GM21717 (cell line): ENCODE measurements at regions not wholly inside any gene's neighbourhood (a gene's known extent, or its start where the extent isn't known, plus 50 kb on each side); places are given as distances from the start of the nearest gene placed in this dataset.

Source experiments
- ATAC-seq: cut with Tn5 transposase; IDR thresholded peaks from one replicate; pipeline ENCODE4 v1.9.1; 2021; ENCODE audit warnings: mild to moderate bottlenecking, moderate library complexity; ENCODE audit not compliant: unreplicated experiment

- no peak for ATAC-seq
Observed at GRCh38 chr6:140073456-140073855, 699.0 kb upstream of the CITED2 start.

- no peak for ATAC-seq
Observed at GRCh38 chr6:140071601-140072062, 697.2 kb upstream of the CITED2 start.

DNA sequence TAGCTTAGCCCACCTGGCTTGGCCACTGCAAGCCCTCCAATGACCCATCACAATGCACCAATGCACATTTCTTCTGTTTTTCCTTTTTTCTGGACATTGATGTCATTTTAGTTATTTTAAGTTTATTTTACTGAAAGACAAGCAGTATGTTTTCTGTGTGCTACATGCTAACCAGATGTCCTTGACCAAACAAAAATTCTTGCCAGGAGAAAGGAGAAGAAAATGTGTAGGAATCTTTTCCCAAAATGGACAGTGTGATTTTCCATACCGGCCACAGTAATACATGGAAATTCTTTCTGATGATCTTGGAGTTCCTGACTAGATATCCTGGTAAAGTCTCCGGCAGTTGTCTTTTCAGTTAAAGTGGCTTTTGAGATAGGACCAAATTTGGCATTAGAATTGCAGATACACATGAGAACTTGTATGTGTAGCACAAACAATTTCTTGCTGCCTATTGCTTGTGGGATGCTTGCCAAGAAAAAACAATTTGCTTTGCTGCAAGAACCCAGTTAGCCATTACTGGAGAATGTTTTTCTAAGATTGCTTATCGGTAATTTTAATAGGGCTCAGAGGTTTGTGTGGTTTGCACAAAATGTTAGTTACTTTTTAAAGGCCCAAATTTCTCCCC, 696.5 kb upstream of the CITED2 start:
- no peak for ATAC-seq

- no peak for ATAC-seq
Observed at GRCh38 chr6:140069576-140069975, 695.1 kb upstream of the CITED2 start.

- ATAC-seq, result no peak
Observed at GRCh38 chr6:140068801-140069200, 694.4 kb upstream of the CITED2 start.

GRCh38 chr6:140064366-140064765, 689.9 kb upstream of the CITED2 start:
- ATAC-seq, result no peak

GRCh38 chr6:140063021-140063399, 688.6 kb upstream of the CITED2 start:
- ATAC-seq, result no peak

DNA sequence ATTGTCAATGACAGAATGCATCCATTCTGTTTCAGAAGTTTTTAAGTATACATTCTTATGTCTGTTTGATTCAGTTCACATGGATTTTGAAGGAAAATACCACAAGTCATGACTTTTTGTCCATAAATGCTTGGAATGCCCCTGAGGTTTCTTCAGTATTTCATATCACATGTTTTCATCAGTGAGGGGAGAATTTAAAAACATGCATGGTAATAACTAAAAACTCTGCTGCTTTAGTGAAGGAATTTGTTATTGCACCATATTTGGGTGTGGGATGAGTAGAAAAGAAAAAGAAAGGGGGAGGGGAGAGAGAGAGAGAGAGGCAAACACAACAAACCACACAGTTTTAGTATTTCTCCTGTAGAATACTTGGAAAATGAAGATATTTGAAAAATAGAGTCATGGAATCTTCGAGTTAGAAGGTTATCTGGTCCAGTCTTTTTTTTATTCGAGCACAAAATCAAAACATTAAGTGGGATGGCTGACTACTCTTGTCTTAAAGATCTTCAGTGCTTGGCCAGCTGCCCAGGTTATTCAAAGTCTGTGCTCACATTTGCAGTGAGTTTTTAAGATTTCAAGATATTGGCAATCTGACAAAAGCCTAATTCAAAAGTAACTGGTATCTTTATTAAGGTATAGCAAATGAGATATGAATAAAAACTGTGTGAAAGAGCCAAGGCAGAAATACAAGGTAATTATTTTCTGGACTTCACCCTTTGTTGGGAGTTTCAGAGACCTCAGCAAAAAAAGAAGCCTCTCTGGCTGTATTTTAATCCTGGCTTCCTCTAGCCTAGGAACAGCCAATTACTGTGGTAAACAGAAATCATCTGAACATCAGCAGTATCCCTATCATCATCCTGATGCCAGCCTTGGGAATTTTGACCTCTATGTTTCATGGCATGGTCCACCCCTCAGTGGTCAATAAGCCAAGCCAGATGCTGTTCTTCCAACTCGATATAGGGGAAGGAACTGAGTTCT, 687.9 kb upstream of the CITED2 start:
- no peak for ATAC-seq

- no peak for ATAC-seq
Observed at GRCh38 chr6:140061110-140062042, 686.9 kb upstream of the CITED2 start.

- ATAC-seq, result no peak
Observed at GRCh38 chr6:140059947-140060346, 685.5 kb upstream of the CITED2 start.

GRCh38 chr6:140058863-140059262, 684.4 kb upstream of the CITED2 start:
- ATAC-seq, result no peak

DNA sequence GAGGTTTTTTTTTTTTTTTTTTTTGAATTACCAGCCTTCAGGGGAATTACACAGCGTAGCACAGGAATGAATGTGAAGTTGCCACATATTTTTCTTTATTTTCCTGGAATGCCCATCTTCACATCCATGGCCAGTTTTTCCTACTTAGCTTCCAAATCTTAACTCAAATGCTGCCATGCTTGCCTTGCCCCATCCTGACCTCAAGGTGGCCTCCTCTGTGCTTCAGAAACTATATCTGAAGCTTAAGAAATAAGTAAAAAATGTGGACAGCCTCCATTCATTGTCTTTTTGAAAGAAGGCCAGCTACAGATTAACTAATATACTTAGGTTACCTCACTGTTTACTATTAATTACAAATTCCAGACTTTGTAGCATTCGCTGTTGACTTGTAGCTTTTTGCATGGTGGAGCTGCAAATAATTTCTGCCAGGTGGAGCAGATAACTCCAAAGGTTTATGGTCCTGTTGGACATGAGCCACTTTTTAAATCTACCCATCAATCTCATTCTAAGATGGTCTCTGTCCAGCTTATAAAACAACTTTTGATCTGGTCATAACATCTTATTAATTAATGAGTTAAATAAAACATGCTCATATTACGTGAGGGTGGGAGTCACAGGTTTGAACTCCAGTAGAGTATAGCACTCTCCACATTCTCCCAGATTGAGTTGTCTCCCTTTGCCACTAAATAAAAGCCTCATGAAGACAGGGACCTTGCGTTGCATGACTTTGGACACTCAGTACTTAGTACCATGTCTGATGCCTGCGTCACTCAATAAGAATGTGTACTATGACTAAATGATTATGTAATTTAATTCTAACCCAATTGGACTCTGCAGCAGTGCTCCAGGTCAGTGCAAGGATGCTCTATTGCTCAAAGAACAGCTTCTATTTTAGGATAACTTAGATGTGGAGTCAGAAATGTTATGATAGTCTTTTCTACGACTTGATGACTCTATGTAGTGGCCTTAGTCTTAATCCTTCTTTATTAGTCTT, 678.6 kb upstream of the CITED2 start:
- ATAC-seq, result no peak

DNA sequence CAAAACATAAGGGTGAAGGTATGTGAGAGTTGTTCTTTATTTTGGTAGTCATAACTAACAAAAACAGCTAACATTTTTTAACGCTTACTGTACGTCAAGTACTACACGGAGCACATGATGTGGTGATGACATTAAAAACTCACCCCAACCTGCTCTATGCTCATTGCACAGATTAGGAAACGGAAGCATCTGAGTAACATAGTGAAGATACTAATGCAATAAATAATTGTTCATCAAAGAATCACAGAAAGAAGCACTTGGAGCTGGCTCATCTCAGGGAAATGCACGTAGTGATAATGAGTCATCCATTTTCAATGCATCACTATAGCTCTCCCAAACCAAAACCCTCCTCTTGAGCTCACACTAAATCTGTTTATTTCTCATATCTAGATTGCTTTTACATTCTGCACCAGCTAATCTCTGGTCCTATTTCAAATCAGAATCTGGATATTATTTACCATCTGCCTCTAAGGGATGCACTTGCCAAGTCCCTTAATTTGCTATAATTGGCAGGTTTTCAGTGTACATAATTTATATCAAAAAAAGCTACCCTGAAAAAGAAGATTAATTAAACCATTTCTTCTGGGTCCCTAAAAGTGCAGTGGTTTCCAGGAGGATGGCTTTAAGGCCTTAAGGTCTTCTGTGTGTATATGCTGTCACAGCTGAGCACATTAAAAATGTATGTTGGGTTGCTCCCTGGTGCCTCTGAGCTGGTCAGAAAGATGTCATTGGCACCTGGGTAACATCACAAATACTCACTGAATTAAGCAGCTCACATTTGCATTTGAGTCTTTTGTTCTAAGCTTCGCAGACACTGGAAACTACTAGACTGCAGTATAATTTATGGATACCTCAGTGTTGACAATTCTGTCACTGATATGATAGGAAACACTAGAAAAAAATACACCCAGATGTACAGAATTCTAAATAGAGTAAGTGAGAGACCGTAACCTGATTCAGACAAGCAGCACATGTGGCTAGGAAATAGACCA, 677.4 kb upstream of the CITED2 start:
- ATAC-seq, result no peak

DNA sequence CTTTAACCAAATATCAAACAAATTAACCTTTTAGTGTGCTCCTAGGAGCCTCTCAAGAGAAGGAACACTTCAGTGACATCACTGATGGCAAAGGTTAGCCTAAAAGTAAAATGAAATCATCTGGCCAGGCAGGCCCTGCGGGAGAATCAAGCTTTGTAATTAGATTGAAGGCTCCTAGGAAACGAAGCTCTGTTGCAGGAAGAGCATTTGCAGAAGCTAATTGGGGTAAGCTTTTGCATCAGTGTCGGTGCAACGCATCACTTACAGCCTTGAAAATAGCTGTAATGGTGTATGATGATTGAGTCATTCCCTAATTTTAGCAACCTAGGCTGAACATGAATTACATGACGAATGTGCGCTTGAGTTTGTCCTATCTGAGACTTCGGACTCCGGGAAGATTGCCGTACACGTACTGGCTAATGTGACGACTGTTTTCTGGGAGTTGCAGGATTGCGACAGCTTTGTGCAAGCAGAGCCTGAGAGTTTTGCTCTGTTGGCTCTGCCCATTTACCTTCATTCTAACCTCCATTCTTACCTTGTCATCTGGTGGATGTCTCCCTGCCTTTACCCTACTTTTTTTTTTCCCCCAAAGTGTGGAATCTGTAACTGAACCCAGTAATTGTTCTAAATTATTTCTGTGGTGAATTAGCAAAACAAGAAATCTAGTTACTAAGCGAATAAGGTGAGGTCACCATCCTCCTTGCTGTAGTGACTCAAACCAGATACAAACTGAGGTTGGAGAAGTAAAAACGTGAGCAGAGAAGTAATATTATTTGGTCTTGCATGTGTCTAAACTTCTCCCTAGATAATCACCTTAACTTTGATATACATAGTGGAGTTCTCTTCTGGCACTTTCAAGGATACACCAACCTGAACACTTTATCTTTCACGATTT, 675.9 kb upstream of the CITED2 start:
- no peak for ATAC-seq

DNA sequence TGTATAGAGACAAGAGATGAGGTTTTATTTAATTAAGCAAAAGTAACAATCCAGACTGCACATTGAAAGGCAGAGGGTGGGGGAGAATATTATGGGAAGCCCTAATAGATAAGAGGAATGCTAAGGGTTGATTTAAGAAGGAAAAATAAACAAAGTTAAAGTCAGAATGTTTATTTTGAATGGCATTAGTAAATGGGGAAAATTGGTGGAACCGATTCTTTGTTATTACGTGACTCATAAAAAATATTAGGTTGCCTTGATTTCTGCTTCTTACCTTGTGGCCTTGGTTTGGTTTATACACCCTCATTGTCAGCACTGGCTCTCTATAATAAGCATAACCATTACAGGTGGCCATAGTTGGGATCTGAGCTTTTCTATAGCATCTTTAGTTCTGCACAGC, 674.8 kb upstream of the CITED2 start:
- ATAC-seq, result no peak

DNA sequence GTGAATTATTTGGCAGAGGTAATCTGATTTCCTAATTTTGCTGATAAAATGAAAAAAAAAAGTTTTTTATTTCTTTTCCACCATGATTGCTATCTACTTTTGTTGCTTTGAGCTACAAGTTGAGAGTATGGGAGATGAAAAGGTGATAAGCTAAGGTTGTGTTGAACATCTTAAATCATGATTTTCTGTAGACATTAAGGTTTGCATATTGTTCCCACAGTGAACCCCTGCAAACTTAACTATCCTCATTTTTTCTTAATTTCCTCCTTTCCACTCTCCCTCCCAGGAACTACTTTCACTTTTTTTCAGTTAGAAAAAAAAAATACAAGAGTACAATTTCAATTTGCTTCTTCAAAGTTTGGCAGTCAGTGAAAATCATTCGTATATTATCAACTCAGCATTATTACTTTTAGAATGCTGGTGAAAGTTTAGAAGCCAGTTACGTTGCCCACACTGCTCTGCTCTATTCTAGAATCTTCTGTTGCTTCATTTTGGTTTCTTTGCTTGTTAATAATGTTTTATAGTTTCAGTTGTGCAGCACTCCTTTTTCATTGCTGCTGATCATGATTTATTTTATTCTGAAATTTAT, 673.8 kb upstream of the CITED2 start:
- no peak for ATAC-seq

- ATAC-seq, result no peak
Observed at GRCh38 chr6:140047321-140047720, 672.9 kb upstream of the CITED2 start.
